Dedifferentiated amniotic fluid mesenchymal stem cell (primary cell): ENCODE measurements at regions not wholly inside any gene's neighbourhood (a gene's known extent, or its start where the extent isn't known, plus 50 kb on each side); places are given as distances from the start of the nearest gene placed in this dataset.

ENCODE experiments used
- DNase-seq: peaks from one replicate; pipeline ENCODE4 v3.0.0-alpha.2; 2016; ENCODE audit errors: extremely low spot score

DNA sequence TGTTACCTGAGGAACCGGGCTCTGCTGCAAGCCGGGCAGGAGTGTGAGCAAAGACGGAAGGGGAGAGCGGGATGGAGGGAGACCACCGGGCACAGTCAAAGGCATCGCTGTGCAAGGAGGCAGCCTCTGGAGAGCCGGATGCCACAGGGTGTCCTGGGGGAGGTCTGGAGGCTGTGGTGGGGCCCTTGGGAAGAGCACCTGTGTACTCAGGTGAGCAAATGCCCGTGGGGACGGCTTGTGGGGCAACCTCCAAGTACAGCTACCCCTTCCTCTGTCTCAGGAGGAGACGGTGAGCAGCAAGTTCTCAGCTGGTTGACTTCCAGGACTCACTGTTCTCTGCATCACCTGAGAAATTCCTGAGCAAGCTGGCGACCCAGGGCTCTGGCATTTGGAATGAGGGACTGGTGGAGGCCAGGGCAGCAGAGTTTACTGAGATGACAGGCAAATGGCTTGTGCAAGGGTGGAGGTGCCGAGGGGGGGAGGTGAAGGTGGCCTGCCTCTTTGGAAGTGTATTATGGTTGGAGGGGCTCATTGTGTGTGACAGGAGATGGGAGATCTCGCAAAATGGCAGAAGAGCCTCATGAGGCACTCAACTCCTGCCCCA is 345.2 kb upstream of the SHH start:
- no peak for DNase-seq

DNA sequence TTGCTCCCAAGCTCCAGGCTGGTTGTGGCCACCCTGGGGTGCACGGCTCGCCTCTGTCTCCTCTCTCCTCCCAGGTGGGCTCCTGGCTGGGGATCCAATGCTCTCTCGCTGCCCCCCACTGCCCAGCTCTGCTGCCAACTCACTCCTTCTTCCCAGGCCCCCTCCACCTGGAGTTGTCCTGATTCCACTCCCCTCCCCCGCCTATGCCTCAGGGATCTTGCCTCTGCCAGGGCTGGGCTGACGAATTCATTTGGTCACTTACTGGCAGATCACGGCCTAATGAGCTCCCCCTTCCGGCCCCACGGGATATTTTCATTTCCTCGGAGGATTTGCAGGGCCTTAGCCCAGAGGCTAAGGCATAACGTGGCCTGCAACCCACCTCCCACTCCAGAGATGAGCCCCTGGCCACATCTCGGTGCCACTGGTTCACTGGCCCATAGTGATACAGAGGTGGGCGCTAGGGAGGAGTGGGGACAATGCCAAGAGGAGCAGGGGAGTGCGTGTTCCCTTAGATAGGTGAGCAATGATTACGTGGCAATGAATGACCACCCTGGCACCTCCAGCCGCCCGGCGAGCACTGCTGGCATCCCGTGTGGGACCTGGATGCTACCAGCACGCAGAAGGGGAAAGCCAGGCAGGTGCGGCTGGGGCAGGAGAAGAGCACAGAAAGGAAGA is 344.6 kb upstream of the SHH start:
- no peak for DNase-seq

DNA sequence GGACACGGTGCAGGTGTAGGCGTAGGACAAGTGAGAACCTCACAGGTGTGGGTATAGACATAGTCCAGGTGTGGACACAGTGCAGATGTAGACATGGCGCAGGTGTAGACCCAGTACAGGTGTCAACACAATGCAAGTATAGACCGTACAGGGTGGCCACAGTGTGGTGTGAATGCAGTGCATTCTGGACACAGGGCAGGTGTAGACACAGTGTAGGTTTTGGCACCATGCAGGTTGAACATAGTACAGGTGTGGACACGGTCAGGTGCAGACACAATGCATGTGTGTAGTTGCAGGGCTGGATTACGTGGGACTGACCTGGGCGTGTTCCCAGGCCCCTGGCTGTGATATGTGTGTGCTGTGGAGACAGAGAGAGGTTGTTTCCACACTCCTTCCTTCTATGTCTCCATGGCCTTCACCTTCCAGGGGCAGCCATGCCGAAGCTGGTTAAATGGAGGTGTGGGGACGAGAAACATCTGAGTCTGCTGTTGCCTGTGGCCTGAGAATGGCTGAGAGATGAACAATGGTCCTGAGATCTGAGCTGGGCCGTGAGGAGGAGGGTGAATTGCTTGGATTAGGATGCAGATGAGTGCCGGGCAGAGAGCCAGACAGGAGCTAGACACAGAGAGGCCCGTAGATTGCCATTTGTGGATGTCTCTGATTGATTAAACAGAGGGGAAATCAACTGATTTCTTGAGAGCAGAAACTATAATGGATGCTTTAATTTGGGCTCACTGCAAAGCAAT is 343.9 kb upstream of the SHH start:
- DNase-seq: no peak

DNA sequence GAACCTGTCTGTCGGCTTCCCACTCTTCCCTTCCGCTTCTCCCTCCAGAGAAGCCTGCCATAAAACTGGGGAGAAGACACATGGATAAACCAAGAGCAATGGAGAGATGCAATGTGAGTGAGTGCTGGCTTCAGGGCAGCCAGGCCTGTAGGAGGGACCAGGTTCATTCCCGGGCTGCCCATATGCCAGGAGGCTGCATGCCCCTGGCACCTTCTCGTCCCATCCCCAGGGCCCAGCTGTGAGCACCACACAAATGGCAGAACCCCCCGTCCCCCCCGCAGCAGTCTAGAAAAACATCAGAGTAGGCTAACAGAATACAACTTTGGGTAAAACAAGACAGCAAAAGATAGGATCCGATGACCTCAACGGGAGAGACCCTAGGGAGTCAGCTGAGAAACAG is 341.3 kb upstream of the SHH start:
- DNase-seq: no peak

DNA sequence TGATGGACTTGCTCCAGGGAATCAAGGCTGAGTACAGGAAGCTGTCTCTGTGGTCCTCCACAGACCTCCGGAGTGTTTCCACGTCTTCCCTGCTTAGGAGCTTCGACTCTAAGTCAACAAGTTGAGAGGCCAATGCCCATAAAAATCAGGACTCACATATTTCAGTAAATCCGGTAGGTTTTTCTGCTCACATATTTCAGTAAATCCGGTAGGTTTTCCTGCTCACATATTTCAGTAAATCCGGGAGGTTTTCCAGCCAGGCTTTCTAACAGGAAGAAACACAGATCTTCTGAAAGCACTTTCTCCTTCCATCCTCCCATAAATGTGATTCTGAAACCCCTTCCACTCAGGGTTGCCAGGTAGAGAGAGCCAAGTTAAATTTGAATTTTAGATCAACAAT is 340.1 kb upstream of the SHH start:
- no peak for DNase-seq

DNA sequence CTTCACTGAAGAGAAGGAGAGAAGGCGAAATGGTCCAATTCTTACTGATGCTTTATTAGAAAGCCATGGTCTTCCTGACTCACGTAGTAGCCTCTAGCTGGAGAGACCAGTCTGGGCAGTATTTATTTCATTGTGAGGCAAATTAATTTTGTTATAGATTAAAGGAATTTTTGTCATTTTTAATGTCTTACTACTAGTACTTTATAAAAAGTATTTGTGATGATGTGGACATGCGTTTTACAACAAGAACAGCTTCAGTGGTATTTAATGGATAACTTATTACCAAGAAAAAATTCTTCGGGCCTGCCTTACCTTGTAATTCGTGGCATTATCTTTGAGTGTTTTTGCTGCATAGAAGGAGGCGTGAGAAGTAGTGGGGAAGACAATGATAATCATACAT is 339.4 kb upstream of the SHH start:
- no peak for DNase-seq

DNA sequence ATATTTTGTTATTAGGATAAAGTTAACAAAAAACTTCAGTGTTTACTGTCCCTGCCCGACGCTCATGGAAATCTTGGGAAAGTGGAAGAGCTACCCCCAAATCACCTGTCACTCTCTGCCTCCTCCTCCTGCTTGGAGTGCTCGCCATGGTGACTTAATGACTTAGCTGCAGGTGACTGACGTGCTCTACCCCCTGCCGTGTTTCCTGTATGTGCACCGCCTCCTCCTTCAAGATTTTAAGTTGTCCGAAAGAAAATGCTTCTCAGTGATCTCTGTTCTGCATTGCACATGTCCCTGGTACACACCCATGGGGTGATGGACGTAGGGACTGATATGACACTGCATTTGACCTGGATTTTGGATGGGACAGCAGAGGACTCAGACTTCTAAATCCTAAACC is 338.8 kb upstream of the SHH start:
- no peak for DNase-seq

DNA sequence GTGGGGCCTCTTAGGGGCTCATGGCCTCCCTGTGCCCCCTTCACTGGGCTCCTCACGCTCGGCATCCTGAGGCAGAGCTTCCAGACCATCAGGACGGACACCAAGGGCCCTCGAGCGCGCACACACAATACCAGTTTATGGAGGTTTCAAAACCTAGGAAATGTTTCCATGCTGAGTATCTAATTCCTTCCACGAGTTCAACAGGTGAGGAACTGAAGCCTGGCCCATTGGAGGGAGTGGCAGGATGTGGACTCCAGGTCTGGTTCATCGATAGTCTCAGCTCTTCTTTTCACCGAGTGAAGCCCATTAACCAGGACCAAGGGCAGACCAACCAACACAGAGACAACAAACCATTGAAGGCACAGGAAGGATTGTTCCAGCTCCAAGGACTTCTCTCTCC is 336.7 kb upstream of the SHH start:
- no peak for DNase-seq

DNA sequence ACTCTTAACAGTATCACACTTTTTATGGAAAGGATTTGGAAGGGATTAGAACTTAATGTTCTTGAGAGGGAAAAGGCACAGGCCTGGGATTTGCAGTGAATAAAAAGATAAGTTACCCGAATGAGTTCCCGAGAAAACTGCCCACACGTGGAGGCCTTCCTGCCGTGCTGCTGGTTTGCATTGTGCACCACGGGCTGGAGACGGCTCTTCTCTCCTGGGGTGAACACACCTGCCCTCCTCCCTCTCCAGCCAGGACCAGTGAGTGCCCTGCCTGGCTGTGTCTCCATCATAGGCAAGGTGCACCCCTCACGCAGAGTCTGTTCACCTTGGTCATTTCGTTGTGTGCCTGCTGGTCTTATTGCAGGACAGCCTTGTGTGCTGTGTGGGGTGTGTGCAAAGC is 336.3 kb upstream of the SHH start:
- DNase-seq: no peak

DNA sequence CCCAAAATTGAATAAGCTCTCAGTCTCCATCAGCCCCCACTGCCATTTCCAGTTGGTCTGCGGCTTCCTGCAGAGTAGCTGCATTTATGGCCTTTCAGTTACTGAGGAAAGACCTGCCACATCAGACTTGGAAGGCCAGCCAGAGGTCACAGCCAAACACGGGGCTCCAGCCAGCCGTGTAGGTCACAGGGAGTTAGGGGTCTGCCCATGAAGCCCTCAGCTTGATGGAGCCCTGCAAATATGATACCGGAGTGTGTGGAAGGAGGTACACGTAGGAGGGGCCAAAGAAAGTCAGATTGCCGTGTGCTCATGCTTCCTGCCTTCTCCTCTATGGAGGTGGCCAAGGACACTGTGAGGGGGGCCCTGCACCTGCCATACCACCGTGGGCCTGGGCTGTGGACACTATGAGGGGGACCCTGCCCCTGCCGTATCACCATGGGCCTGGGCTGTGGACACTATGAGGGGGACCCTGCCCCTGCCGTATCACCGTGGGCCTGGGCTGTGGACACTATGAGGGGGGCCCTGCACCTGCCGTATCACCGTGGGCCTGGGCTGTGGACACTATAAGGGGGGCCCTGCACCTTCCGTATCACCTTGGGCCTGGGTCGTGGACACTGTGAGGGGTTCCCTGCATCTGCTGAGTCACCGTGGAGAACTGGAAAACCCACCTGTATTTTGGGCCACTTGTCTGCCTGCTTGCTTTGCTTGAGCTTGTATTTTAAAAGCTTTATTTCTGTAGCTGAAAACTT is 335.7 kb upstream of the SHH start:
- DNase-seq: no peak

DNA sequence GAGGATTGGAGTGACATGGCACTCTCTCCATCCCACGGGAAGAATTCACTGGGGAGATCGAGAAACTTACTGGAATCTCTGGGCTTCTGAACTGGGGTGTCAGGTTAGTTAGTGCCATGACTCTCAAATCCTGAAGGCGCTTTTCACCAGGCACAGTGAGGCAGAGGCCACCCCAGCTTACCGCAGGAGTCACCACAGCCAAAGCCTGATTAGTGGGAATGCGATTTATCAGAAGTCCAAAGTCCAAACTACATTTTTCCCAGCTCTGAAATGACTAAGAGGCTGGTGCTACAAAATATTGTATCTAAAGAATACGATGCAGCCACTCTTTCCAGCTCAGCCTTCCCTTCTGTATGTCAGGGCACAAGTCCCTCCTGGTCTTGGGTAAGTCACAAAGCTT is 334.8 kb upstream of the SHH start:
- no peak for DNase-seq

DNA sequence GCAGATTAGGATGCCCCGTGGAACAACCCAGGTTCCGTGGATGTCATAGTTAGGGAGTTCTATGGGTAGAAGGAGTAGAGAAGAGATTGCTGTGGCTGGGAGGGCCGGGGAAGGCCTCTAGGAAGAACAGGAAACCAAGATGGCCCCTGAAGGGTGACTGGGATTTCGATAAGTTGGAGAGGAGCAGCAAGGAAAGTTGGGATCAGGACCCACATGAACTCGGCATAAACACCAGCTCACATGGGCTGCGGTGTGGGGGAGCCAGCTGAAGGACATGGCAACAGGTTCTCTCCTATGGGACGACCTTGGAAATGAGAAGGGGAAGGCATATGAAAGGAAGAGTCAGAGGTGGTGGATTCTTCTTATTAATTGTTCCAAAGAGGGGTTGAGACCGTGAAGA is 333.7 kb upstream of the SHH start:
- no peak for DNase-seq

DNA sequence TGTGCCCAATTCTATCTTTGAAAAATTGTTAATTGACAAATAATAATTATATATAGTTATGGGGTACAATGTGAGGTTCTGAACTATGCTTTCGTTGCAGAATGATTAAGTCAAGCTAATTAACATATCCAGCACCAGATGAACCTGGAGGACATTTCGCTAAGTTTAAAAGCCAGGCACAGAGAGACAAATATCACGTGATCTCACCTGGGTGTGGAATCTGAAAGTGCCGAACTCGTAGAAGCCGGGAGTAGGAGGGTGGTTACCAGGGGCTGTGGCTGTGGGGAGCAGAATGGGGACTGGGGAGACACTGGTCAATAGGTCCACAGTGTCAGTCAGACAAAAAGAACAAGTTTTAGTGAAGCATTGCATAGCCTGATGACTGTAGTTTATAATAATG is 332.9 kb upstream of the SHH start:
- DNase-seq: no peak

DNA sequence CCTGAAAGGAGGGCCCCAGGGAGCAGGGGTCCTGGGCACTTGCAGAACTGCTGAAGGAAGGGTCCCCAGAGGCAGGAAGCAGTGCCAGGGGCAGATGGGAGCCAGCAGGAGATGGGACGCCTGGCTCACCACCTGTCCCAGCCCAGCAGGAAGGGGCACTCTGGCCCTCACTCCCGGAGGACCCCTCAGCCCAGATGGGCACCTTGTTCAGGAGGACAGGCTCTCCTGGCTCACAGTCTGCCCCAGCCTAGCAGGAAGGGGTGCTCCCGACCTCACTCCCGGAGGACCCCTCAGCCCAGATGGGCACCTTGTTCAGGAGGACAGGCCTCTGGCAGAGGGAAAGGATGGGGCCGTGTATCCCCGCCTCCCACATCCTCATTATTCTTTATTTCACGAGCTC is 331.4 kb upstream of the SHH start:
- DNase-seq: no peak

DNA sequence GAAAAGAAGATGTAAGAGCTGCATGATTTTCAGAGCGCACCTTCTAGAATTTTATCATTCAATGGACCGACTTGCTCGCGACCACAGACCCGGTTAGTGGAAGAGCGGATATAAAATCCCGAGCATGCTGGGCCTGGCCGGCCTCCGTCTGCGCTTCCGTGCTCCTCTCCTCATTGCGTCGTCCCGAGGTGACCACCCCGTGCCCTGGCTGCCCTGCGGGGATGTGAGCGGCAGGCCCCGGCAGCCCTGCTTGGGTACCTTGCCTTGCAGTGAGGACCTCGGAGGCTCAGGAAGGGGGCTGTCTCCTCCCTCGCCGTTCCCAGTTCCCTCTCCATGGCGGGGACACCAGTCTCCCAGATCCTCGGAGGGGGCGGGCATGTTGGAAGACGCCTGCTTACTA is 330.9 kb upstream of the SHH start:
- no peak for DNase-seq

DNA sequence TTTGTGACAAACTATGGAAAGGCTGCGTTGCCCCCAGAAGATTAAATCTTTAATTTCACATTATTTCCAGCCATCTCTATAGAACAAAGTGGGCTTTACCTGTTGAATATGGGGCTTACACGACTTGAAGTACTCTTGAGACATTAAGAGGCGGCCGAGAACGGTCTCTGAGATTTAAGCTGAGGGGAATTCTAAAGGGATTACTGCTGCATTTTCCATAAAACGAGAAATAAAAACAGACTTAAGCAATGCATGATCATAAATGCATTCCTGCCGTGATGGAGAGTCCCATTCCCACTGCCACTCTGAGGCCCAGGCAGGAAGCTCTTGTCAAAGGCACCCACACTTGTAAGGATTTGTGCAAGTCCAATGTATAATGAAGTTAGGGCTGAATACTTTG is 329.7 kb upstream of the SHH start:
- DNase-seq: no peak

DNA sequence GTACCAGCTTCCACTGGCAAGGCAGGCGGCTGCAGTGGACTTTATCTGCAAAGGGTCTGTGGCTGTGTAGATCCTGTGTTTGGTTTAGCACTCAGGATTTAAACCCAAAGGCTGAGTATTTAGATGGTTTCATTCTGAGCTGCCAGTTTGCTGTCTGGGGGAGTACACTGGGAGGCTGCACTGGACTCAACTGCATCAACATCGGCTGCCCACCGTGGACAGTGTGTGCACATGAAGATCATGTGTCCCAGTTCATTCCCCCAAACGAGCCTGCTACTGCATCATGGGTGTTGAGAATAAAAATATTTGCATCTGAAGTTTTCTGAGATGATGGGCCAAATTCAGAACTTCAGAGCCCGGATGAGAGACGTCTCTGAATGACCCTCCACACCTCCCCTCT is 328.6 kb upstream of the SHH start:
- DNase-seq: no peak

DNA sequence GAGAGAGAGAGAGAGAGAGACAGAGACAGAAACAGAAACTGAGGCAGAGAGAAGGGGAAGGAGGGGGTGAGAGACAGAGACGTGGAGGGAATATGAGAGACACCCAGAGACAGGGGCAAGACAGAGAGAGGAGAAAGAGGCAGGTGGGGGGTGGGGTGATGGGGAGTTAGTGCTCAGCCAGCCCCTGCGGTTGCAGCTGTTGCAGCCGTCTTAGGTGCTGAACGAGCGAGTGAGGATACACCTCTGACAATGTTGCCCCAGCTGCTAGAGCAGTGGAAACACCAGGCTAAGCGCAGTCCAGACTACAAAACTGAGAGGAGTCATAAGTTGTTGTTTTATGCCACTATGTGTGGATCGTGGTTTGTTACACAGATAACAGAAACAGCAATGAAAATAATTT is 328.2 kb upstream of the SHH start:
- no peak for DNase-seq

DNA sequence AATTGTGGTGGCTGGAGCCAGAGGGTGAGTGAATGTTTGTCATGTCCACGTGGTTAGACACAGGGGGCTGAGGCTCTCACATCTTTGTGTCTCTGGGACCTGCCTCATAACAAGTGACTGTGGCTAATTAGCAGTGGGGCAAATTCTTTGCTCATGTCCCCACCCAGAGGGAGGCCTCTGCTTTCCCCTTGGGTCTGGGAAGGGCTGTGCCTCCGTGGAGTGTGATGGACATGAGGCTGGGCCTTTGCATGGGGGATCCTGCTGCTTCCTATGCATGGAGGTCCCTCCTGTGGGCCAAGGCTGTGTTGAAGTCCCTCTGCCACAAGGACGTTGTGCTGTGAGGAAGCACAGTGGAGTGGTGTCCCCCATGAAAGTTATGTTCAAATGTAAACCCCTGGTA is 327.4 kb upstream of the SHH start:
- DNase-seq: no peak

DNA sequence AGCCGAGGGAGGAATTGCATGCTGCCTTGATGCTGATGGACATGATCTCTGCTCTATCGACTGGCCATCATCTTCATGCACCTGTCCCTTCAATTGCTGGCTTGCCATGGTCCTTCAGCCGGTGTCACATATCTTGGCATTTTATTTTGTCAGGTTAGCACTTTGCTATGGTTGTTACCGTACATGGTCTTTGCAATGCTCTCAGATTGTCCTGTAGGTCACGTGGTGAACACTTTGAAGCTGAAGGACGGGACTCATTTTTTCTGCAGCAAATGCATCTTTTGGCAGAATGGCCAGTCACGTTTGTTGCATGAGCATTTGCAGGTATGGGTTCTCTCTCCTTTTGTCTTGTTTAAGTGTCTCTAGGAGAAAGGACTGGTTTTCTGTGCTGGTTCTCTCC is 326.8 kb upstream of the SHH start:
- no peak for DNase-seq

DNA sequence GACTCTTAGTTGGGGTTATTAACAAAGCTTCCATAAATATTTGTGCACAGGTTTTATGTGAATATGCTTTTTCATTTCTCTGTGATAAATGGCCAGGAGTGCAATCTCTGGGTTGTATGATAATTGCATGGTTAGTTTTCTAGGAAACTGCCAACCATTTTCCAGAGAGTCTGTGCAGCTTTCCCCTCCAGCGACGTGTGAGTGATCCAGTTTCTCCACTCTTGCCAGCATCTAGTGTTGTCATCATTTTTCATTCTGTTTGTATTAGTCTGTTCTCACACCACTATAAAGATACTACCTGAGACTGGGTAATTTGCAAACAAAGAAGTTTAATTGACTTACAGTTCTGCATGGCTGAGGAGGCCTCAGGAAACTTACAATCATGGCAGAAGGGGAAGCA is 319.6 kb upstream of the SHH start:
- no peak for DNase-seq

DNA sequence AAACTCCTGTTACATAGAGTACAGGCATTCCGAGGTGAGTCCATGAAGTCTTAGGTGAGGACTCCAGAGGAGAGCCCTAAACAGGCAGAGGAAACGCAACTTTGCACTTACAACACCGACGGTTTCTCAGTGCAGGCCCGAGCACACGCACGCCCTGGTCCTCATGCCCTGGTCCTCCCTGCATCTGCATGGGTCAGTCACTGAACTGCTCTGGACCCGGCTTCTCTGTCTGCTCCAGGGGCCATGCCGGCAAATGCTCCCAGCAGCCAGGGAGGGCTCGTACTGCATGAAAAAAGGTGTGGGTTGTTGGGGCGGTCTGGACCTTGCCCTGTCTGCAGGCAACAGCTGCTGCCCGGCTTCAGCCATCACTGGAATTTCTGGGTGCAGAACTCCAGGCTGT is 317.3 kb upstream of the SHH start:
- no peak for DNase-seq

DNA sequence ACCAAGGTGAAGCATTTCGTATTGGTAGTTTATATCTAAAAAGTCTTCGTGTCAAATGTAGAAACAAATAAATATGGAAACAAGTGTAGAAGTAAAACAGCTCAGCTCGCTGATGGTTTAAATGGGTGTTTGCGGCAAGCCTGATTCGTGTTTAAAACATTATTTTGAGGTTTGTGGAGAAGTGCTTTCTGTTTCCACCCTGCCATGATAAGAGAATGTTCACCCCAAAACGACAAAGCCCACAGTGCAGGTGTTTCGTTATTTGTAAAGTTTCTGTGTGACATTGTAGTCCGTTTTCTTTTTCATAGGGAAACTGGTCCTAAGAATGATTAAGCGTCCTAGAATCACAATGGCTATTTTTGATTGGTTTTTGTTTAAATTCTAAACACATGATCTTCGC is 316.2 kb upstream of the SHH start:
- no peak for DNase-seq
